Adrenal gland (tissue), 9 donors: ENCODE measurements at regions not wholly inside any gene's neighbourhood (a gene's known extent, or its start where the extent isn't known, plus 50 kb on each side); places are given as distances from the start of the nearest gene placed in this dataset.
A peak's percentile ranks its signal among the peaks of the same experiment; 100 is the strongest.

Experiments used
- DNase-seq, 7 donors: peaks; one replicate each; pipeline ENCODE4 v3.0.0-alpha.2; 2019 to 2020
- H3K27ac ChIP-seq, 5 donors: fragments of 200-600 bp; sonication (generic) in 4 of 5; 1 replicate in 3 of 5; 2 replicates in 2 of 5; pipeline versions ENCODE4 v1.5.1 to v1.8.0; 2016 to 2020; ENCODE audit warnings: mild to moderate bottlenecking in 1 of 5
- H3K27me3 ChIP-seq: fragments of 200-600 bp; 2 replicates; pipeline ENCODE4 v1.8.0; 2021
- H3K36me3 ChIP-seq, 2 donors: fragments of 200-600 bp; replicated peaks in 1 of 2; 1 replicate in 1 of 2; 2 replicates in 1 of 2; pipeline versions ENCODE4 v1.5.1 to v1.8.0; 2018 to 2022
- H3K4me1 ChIP-seq, 2 donors: fragments of 200-600 bp; replicated peaks in 1 of 2; 1 replicate in 1 of 2; 2 replicates in 1 of 2; pipeline versions ENCODE4 v1.5.1 to v1.8.0; 2018 to 2021
- H3K4me3 ChIP-seq, 4 donors: fragments of 200-600 bp; sonication (generic) in 3 of 4; one replicate each; pipeline ENCODE4 v1.5.1; 2016 to 2018
- H3K9me3 ChIP-seq, 3 donors: fragments of 200-600 bp; sonication (generic) in 1 of 3; replicated peaks in 1 of 3; 1 replicate in 2 of 3; 2 replicates in 1 of 3; pipeline versions ENCODE4 v1.5.1 to v1.8.0; 2016 to 2021
- POLR2A ChIP-seq, 2 donors: fragments of 450-650 bp; IDR thresholded peaks; one replicate each; pipeline ENCODE4 v1.6.1; 2017; ENCODE audit warnings: antibody characterized with exemption in 2 of 2, mild to moderate bottlenecking in 2 of 2, moderate library complexity in 1 of 2
- WGBS, 4 donors: extraction: QIAGEN DNeasy Blood & Tissue Kit in 2 of 4; methylation state at CpG; one replicate each; pipeline versions ENCODE4 v1.1.5 to v1.1.7; 2013 to 2017; 5-methylcytosine and 5-hydroxymethylcytosine counted together
- intact Hi-C, 2 donors: fragments of 100-400 bp; cut with DNase I; formaldehyde crosslinking; loops; one replicate each; pipeline versions ENCODE4 v1.14.1 to v1.15.0; 2022 to 2023
- TF ChIP-seq, protein P1 (sequence below), 6 experiments: fragments of 450-650 bp in 4 of 6; fragments of 200-600 bp in 2 of 6; sonication (generic) in 1 of 6; IDR thresholded peaks; 1 replicate in 5 of 6; 2 replicates in 1 of 6; pipeline versions ENCODE4 v1.5.1 to v1.8.0; 2016 to 2021; ENCODE audit warnings: antibody characterized with exemption in 6 of 6, mild to moderate bottlenecking in 2 of 6, moderate library complexity in 1 of 6
- donor health status: healthy with polysubstance abuse.
- donor health status: Bipolar disorder and iron deficiency.
- donor health status: DM: yes; HTN: yes; CAD: no.
- donor health status: DM: no; HTN: no; CAD: no.
- donor health status: DM: no; HTN: no; CAD: no.

DNA sequence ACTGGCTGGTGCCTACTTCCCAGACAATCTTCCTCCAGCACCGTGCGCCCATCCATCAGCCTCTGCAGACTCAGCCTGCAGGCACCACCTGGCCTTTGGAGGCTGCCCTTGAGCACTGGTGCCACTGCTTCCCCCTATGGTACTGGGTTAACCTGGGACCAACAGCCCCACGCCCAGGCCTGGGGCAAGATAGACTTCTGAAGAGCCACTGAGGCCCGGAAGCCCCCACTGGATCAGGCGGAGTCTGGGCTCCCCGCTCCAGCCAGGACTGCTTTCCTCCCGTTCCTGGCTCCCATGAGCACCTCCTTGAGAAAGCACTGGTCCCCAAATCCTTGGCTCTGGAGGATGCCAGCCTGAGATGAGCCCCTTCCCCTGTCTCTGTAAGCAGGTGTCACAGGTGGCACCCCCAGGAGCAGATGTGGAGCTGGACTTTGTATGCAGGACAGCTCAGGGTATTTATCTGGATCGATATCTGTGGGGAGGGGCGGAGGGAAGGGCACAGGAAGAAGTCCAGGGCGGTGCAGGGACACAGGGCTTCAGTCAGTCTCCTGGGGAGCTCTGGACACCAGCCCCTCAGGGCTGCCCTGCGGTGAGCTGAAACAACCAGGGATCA is 206.5 kb upstream of the PPP2R2D start:
- DNase-seq, result peak in 1 of 7 donors; percentile 7
- H3K27me3 ChIP-seq, result no peaks in the 10 kb centered on the region
- H3K4me1 ChIP-seq, result no peaks in the 10 kb centered on the region
- H3K27ac ChIP-seq, result no peak overlapping the region
- H3K4me3 ChIP-seq, result no peak overlapping the region
- no peaks in the 10 kb centered on the region for H3K36me3 ChIP-seq
- H3K9me3 ChIP-seq, result no peaks in the 10 kb centered on the region
- 79 to 96% (median 86%) methylated on average over 6 to 11 of the region's 11 CpGs for WGBS, 4 donors
- no peak for TF ChIP-seq POLR2A (IDR thresholded peaks at IDR 0.05)
- TF ChIP-seq, protein P1, sequence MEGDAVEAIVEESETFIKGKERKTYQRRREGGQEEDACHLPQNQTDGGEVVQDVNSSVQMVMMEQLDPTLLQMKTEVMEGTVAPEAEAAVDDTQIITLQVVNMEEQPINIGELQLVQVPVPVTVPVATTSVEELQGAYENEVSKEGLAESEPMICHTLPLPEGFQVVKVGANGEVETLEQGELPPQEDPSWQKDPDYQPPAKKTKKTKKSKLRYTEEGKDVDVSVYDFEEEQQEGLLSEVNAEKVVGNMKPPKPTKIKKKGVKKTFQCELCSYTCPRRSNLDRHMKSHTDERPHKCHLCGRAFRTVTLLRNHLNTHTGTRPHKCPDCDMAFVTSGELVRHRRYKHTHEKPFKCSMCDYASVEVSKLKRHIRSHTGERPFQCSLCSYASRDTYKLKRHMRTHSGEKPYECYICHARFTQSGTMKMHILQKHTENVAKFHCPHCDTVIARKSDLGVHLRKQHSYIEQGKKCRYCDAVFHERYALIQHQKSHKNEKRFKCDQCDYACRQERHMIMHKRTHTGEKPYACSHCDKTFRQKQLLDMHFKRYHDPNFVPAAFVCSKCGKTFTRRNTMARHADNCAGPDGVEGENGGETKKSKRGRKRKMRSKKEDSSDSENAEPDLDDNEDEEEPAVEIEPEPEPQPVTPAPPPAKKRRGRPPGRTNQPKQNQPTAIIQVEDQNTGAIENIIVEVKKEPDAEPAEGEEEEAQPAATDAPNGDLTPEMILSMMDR (IDR thresholded peaks at IDR 0.05), result no peak
- intact Hi-C loops, result no loop called here

DNA sequence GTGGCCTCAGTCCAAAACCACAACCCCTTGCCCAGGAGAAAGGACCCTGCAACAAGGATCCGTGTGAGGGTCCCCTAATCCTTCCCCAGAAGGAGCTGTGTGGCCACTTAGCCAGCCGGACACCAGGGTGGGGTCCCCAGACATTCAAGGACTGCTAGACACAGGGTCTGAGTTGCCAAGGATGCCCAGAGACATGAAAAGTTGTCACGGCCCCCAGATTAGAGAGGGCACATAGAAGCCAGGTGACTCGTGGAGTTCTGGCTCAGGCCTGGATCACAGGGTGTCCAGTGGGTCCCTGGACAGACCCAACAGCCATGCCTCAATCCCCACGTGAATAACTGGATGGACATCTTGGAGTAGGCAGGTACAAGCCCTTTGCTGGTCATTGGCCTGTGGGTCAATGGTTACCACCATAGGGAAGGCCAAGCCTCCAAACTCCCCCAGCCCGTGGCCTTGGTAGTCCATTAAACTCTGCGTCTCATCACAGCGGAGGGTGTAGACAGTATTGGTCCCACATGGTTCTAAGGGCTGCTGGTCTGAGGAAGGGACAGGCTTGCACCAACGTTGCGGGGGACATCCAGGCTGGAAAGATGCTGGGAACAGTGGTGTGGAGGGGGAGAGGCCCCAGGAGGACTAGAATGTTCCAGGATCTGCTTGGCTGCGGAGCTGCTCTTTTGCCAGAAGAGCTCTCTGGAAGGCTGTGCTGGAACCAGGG is 205.9 kb upstream of the PPP2R2D start:
- H3K9me3 ChIP-seq, result no peaks in the 10 kb centered on the region
- no peak overlapping the region for H3K4me3 ChIP-seq
- intact Hi-C loops, result no loop called here
- H3K36me3 ChIP-seq, result no peaks in the 10 kb centered on the region
- no peaks in the 10 kb centered on the region for H3K27me3 ChIP-seq
- no peaks in the 10 kb centered on the region for H3K4me1 ChIP-seq
- no peak for TF ChIP-seq POLR2A (IDR thresholded peaks at IDR 0.05)
- TF ChIP-seq, protein P1 (IDR thresholded peaks at IDR 0.05), result no peak
- peak in 1 of 7 donors; percentile 5 for DNase-seq
- H3K27ac ChIP-seq, result no peak overlapping the region
- WGBS, 4 donors, result 79 to 89% (median 84%) methylated on average over 6 to 11 of the region's 11 CpGs

DNA sequence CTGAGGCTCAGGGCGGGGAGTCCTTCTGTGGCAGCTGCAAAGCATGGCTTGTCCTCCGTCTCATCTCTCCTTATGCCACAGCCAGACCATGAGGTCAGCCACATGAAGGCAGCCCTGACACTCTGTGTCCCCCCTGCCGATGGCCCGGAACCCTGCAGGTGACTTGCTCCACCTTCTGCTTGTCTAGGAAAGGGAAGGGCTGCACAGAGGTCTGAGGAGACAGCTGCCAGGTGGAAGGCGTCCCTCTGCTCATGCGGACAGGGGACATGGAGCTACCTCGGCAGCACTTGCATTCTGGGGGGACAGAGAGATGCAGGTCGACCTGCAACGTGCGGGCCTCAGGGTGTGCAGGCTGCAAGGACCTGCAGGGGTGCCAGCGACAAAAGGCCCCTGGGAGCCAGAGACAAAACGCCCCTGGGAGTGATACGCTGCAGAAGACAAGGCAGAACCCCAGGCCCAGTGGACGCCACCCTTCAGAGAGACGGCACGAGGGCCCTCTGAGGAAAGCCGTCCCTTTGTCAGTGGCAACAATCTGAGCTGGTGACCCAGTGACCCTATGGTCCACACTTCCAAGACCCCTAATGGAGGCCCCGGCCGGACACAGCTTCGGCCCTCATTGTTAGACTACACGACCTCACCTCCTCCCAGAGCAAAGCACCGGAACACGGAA is 205.2 kb upstream of the PPP2R2D start:
- no peak overlapping the region for H3K27ac ChIP-seq
- 77 to 82% (median 79%) methylated on average over 14 to 23 of the region's 23 CpGs for WGBS, 4 donors
- no peak overlapping the region for H3K4me3 ChIP-seq
- no peaks in the 10 kb centered on the region for H3K27me3 ChIP-seq
- H3K9me3 ChIP-seq, result no peaks in the 10 kb centered on the region
- no peak for TF ChIP-seq POLR2A (IDR thresholded peaks at IDR 0.05)
- TF ChIP-seq, protein P1 (IDR thresholded peaks at IDR 0.05), result no peak
- intact Hi-C loops, result no loop called here
- H3K4me1 ChIP-seq, result no peaks in the 10 kb centered on the region
- DNase-seq, result peak in 1 of 7 donors; percentile 8
- H3K36me3 ChIP-seq, result no peaks in the 10 kb centered on the region

DNA sequence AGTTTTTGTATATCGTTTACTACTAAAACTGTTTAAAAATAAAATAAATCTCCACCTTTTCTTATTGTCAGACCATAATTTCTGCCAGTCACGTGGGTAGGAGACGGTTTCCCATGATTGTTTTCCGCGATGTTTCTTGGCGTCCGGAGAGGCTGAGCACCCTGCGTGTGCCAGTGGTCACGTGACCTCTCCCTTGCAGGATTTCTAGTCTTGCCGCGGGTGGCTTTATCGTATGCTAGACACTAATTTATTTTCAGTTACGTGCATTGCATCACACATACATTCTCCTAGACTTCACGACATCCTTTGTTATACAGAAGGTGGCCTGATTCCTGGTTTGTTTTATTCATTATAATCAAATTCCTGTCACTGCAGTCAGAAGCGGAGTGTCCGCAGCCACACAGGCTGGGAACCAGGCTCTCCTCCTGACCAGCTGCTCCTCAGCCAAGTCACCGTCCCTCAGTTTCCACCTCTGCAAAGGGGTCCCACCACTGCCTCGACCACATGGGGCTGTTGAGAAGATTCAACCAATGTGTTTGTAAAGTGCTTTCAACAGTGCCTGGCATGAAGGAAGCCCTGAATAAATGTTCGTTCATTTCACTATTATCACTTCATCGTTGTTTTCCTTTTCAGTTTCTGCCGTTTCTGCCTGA is 203.2 kb upstream of the PPP2R2D start:
- H3K36me3 ChIP-seq, result no peaks in the 10 kb centered on the region
- intact Hi-C loops, result no loop called here
- no peaks in the 10 kb centered on the region for H3K4me1 ChIP-seq
- TF ChIP-seq, protein P1 (IDR thresholded peaks at IDR 0.05), result no peak
- no peak for TF ChIP-seq POLR2A (IDR thresholded peaks at IDR 0.05)
- no peaks in the 10 kb centered on the region for H3K9me3 ChIP-seq
- 72 to 74% (median 73%) methylated on average over 21 of the region's 21 CpGs for whole genome bisulfite sequencing, 4 donors
- peaks cover 10% of the 10 kb centered on the region for H3K27me3 ChIP-seq
- peak in 2 of 7 donors; percentile 5 to 13 for DNase-seq
- H3K27ac ChIP-seq, result no peak overlapping the region
- no peak overlapping the region for H3K4me3 ChIP-seq
